ENCODE measurements at regions not wholly inside any gene's neighbourhood (a gene's known extent, or its start where the extent isn't known, plus 50 kb on each side); places are given as distances from the start of the nearest gene placed in this dataset.

GRCh38 chr21:35203093-35203977, 154.2 kb upstream of the RUNX1 start:
- TF ChIP-seq CTCF (IDR thresholded peaks at IDR 0.05): no peak
- TF ChIP-seq POLR2A (IDR thresholded peaks at IDR 0.05): no peak

All from heart left ventricle (tissue), 13 donors.